K562 (cell line): ENCODE measurements at regions not wholly inside any gene's neighbourhood (a gene's known extent, or its start where the extent isn't known, plus 50 kb on each side); places are given as distances from the start of the nearest gene placed in this dataset.

ENCODE experiments used
- ELF1 ChIP-seq: fragments of 200-800 bp; sonication (Bioruptor generic); IDR thresholded peaks from 2 replicates; pipeline ENCODE4 v1.6.1; 2016; ENCODE audit warnings: missing genetic modification characterization, missing compliant biosample characterization
- SP1 ChIP-seq: sonication (generic); formaldehyde crosslinking; IDR thresholded peaks from 2 replicates; pipeline ENCODE4 v1.8.1; 2022; ENCODE audit warnings: mild to moderate bottlenecking, missing genetic modification reagents
- TBL1XR1 ChIP-seq, 2 experiments: IDR thresholded peaks; 2 replicates each; pipeline ENCODE4 v1.6.1; 2012; ENCODE audit warnings: improper control_type of control experiment in 2 of 2, low read length in 2 of 2, mild to moderate bottlenecking in 1 of 2
- ZNF121 ChIP-seq: sonication (generic); formaldehyde crosslinking; conservative IDR thresholded peaks from 2 replicates; pipeline ENCODE4 v1.8.0; 2022; ENCODE audit warnings: missing genetic modification reagents
- ZNF24 ChIP-seq: fragments of 450-650 bp; IDR thresholded peaks from 2 replicates; pipeline ENCODE4 v1.6.1; 2016
- TF ChIP-seq, protein P1 (sequence below), 3 experiments: IDR thresholded peaks in 2 of 3; conservative IDR thresholded peaks in 1 of 3; 2 replicates each; pipeline ENCODE4 v1.5.1; 2011 to 2012; ENCODE audit warnings: low read length in 3 of 3, mild to moderate bottlenecking in 3 of 3, control low read depth in 2 of 3, improper control_type of control experiment in 1 of 3, inconsistent platforms in 1 of 3, low read depth in 1 of 3, mixed read lengths in 1 of 3, moderate library complexity in 1 of 3; ENCODE audit not compliant: insufficient read depth in 2 of 3
- TF ChIP-seq, protein P2 (sequence below), 3 experiments: fragments of 200-800 bp in 1 of 3; fragments of 250-450 bp in 1 of 3; fragments of 450-650 bp in 1 of 3; sonication (Bioruptor Pico) in 1 of 3; sonication (Bioruptor generic) in 1 of 3; formaldehyde crosslinking in 1 of 3; IDR thresholded peaks; 2 replicates each; pipeline versions ENCODE4 v1.6.1 to v1.8.0; 2016 to 2022; ENCODE audit warnings: mild to moderate bottlenecking in 2 of 3, missing genetic modification characterization in 2 of 3, missing compliant biosample characterization in 1 of 3, moderate library complexity in 1 of 3
- TF ChIP-seq, protein P3 (sequence below): sonication (generic); formaldehyde crosslinking; IDR thresholded peaks from 2 replicates; pipeline ENCODE4 v1.4.0; 2020; ENCODE audit warnings: mild to moderate bottlenecking, missing genetic modification reagents

- TF ChIP-seq, protein P1, sequence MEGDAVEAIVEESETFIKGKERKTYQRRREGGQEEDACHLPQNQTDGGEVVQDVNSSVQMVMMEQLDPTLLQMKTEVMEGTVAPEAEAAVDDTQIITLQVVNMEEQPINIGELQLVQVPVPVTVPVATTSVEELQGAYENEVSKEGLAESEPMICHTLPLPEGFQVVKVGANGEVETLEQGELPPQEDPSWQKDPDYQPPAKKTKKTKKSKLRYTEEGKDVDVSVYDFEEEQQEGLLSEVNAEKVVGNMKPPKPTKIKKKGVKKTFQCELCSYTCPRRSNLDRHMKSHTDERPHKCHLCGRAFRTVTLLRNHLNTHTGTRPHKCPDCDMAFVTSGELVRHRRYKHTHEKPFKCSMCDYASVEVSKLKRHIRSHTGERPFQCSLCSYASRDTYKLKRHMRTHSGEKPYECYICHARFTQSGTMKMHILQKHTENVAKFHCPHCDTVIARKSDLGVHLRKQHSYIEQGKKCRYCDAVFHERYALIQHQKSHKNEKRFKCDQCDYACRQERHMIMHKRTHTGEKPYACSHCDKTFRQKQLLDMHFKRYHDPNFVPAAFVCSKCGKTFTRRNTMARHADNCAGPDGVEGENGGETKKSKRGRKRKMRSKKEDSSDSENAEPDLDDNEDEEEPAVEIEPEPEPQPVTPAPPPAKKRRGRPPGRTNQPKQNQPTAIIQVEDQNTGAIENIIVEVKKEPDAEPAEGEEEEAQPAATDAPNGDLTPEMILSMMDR (IDR thresholded peaks at IDR 0.05 in 2 of 3, conservative IDR thresholded peaks at IDR 0.05 in 1 of 3; ENCODE audit: insufficient read depth in 2 of 3, low read depth in 1 of 3, low read length in 3 of 3), result no peak
- no peak for TF ChIP-seq TBL1XR1 (IDR thresholded peaks at IDR 0.05; ENCODE audit: low read length in 2 of 2)
- TF ChIP-seq, protein P2, sequence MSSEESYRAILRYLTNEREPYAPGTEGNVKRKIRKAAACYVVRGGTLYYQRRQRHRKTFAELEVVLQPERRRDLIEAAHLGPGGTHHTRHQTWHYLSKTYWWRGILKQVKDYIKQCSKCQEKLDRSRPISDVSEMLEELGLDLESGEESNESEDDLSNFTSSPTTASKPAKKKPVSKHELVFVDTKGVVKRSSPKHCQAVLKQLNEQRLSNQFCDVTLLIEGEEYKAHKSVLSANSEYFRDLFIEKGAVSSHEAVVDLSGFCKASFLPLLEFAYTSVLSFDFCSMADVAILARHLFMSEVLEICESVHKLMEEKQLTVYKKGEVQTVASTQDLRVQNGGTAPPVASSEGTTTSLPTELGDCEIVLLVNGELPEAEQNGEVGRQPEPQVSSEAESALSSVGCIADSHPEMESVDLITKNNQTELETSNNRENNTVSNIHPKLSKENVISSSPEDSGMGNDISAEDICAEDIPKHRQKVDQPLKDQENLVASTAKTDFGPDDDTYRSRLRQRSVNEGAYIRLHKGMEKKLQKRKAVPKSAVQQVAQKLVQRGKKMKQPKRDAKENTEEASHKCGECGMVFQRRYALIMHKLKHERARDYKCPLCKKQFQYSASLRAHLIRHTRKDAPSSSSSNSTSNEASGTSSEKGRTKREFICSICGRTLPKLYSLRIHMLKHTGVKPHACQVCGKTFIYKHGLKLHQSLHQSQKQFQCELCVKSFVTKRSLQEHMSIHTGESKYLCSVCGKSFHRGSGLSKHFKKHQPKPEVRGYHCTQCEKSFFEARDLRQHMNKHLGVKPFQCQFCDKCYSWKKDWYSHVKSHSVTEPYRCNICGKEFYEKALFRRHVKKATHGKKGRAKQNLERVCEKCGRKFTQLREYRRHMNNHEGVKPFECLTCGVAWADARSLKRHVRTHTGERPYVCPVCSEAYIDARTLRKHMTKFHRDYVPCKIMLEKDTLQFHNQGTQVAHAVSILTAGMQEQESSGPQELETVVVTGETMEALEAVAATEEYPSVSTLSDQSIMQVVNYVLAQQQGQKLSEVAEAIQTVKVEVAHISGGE (CRISPR knock-in tag; IDR thresholded peaks at IDR 0.05), result no peak
- TF ChIP-seq, protein P3, sequence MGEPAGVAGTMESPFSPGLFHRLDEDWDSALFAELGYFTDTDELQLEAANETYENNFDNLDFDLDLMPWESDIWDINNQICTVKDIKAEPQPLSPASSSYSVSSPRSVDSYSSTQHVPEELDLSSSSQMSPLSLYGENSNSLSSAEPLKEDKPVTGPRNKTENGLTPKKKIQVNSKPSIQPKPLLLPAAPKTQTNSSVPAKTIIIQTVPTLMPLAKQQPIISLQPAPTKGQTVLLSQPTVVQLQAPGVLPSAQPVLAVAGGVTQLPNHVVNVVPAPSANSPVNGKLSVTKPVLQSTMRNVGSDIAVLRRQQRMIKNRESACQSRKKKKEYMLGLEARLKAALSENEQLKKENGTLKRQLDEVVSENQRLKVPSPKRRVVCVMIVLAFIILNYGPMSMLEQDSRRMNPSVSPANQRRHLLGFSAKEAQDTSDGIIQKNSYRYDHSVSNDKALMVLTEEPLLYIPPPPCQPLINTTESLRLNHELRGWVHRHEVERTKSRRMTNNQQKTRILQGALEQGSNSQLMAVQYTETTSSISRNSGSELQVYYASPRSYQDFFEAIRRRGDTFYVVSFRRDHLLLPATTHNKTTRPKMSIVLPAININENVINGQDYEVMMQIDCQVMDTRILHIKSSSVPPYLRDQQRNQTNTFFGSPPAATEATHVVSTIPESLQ (CRISPR knock-in tag), result no peak
- TF ChIP-seq ELF1 (tag), result no peak
- TF ChIP-seq ZNF121 (CRISPR knock-in tag), result no peak
- TF ChIP-seq ZNF24, result no peak
- TF ChIP-seq SP1 (CRISPR knock-in tag), result no peak
Observed at GRCh38 chr16:17817943-17818342, 347.2 kb upstream of the XYLT1 start.
